ENCODE measurements at regions not wholly inside any gene's neighbourhood (a gene's known extent, or its start where the extent isn't known, plus 50 kb on each side); places are given as distances from the start of the nearest gene placed in this dataset.

DNA sequence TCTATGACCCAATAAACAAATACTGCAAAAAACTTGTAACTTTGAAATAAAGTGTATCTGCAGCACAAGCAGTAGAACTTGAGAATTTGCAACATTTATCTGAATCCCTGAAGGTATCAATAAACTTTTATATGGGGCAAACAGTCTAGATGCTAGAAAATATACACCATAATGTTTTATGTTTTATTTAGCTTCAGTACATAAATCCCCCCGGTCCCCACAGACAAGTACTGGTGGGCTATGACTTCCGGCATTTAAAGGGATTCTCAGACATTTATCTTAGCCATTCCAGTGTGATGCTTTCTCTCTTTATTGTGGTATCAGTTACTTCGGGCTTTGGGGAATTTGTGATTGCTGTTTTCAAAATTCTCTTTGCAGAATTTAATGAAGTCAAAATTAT is 390.4 kb downstream of the SIPA1L2 start:
- no peak for TF ChIP-seq FOXM1 (IDR thresholded peaks at IDR 0.05; ENCODE audit: borderline replicate concordance, low read depth)
- TF ChIP-seq RAD21 (IDR thresholded peaks at IDR 0.05; ENCODE audit: low read depth), result no peak
- no peak for TF ChIP-seq ZBTB7A (IDR thresholded peaks at IDR 0.05; ENCODE audit: low read depth)
- TF ChIP-seq, protein P1, sequence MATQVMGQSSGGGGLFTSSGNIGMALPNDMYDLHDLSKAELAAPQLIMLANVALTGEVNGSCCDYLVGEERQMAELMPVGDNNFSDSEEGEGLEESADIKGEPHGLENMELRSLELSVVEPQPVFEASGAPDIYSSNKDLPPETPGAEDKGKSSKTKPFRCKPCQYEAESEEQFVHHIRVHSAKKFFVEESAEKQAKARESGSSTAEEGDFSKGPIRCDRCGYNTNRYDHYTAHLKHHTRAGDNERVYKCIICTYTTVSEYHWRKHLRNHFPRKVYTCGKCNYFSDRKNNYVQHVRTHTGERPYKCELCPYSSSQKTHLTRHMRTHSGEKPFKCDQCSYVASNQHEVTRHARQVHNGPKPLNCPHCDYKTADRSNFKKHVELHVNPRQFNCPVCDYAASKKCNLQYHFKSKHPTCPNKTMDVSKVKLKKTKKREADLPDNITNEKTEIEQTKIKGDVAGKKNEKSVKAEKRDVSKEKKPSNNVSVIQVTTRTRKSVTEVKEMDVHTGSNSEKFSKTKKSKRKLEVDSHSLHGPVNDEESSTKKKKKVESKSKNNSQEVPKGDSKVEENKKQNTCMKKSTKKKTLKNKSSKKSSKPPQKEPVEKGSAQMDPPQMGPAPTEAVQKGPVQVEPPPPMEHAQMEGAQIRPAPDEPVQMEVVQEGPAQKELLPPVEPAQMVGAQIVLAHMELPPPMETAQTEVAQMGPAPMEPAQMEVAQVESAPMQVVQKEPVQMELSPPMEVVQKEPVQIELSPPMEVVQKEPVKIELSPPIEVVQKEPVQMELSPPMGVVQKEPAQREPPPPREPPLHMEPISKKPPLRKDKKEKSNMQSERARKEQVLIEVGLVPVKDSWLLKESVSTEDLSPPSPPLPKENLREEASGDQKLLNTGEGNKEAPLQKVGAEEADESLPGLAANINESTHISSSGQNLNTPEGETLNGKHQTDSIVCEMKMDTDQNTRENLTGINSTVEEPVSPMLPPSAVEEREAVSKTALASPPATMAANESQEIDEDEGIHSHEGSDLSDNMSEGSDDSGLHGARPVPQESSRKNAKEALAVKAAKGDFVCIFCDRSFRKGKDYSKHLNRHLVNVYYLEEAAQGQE (IDR thresholded peaks at IDR 0.05; ENCODE audit: low read depth), result no peak
- TF ChIP-seq CEBPB (IDR thresholded peaks at IDR 0.05), result no peak
- no peak for TF ChIP-seq MAX (IDR thresholded peaks at IDR 0.05)
- TF ChIP-seq EGR1 (IDR thresholded peaks at IDR 0.05), result no peak
- no peak for TF ChIP-seq YY1 (IDR thresholded peaks at IDR 0.05; ENCODE audit: low read depth)
- TF ChIP-seq EP300 (IDR thresholded peaks at IDR 0.05; ENCODE audit: borderline replicate concordance), result no peak
- TF ChIP-seq NFIC (IDR thresholded peaks at IDR 0.05), result no peak
